ENCODE measurements at regions not wholly inside any gene's neighbourhood (a gene's known extent, or its start where the extent isn't known, plus 50 kb on each side); places are given as distances from the start of the nearest gene placed in this dataset.

- ChIA-PET POLR2A (no interaction called here), CTCF (interaction anchor here (1.4 kb wide), 1 partner anchor 158 kb away, joined by 5 read pairs; no protein-coding TSS in a partner anchor)
- H3K36me3 Mint-ChIP-seq, result no peaks in the 10 kb centered on the region
- H3K4me1 Mint-ChIP-seq, result peaks cover 34% of the 10 kb centered on the region
- TF ChIP-seq, protein P1, sequence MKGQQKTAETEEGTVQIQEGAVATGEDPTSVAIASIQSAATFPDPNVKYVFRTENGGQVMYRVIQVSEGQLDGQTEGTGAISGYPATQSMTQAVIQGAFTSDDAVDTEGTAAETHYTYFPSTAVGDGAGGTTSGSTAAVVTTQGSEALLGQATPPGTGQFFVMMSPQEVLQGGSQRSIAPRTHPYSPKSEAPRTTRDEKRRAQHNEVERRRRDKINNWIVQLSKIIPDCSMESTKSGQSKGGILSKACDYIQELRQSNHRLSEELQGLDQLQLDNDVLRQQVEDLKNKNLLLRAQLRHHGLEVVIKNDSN (CRISPR knock-in tag; IDR thresholded peaks at IDR 0.05), result no peak
- TF ChIP-seq, protein P2, sequence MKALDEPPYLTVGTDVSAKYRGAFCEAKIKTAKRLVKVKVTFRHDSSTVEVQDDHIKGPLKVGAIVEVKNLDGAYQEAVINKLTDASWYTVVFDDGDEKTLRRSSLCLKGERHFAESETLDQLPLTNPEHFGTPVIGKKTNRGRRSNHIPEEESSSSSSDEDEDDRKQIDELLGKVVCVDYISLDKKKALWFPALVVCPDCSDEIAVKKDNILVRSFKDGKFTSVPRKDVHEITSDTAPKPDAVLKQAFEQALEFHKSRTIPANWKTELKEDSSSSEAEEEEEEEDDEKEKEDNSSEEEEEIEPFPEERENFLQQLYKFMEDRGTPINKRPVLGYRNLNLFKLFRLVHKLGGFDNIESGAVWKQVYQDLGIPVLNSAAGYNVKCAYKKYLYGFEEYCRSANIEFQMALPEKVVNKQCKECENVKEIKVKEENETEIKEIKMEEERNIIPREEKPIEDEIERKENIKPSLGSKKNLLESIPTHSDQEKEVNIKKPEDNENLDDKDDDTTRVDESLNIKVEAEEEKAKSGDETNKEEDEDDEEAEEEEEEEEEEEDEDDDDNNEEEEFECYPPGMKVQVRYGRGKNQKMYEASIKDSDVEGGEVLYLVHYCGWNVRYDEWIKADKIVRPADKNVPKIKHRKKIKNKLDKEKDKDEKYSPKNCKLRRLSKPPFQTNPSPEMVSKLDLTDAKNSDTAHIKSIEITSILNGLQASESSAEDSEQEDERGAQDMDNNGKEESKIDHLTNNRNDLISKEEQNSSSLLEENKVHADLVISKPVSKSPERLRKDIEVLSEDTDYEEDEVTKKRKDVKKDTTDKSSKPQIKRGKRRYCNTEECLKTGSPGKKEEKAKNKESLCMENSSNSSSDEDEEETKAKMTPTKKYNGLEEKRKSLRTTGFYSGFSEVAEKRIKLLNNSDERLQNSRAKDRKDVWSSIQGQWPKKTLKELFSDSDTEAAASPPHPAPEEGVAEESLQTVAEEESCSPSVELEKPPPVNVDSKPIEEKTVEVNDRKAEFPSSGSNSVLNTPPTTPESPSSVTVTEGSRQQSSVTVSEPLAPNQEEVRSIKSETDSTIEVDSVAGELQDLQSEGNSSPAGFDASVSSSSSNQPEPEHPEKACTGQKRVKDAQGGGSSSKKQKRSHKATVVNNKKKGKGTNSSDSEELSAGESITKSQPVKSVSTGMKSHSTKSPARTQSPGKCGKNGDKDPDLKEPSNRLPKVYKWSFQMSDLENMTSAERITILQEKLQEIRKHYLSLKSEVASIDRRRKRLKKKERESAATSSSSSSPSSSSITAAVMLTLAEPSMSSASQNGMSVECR (CRISPR knock-in tag; IDR thresholded peaks at IDR 0.05; ENCODE audit: borderline replicate concordance), result no peak
- DNase-seq (ENCODE audit: low spot score) (no peak), ATAC-seq (0 out of 2 replicates have a peak, but pooled peaks have one; percentile 26)
- H3K4me3 Mint-ChIP-seq, result no peak overlapping the region
- H3K27ac Mint-ChIP-seq, result no peak overlapping the region
- no peaks in the 10 kb centered on the region for H3K27me3 Mint-ChIP-seq (ENCODE audit: low read depth)
- no peaks in the 10 kb centered on the region for H3K9me3 Mint-ChIP-seq
These were observed 419.5 kb upstream of the C2CD4B start for GRCh38 chr15:62584301-62585235.

GRCh38 chr15:62588938-62589670 lies 424.0 kb upstream of the C2CD4B start:
- no peak overlapping the region for H3K4me3 Mint-ChIP-seq
- ChIA-PET CTCF (no interaction called here), POLR2A (no interaction called here)
- no peaks in the 10 kb centered on the region for H3K27me3 Mint-ChIP-seq (ENCODE audit: low read depth)
- no peaks in the 10 kb centered on the region for H3K9me3 Mint-ChIP-seq
- DNase-seq (ENCODE audit: low spot score) (no peak), ATAC-seq (no peak)
- 0 out of 2 replicates have a peak overlapping the region, but pooled peaks have one; percentile 59 for H3K27ac Mint-ChIP-seq
- H3K36me3 Mint-ChIP-seq, result no peaks in the 10 kb centered on the region
- no peak for TF ChIP-seq ZMAT4 (CRISPR knock-in tag; IDR thresholded peaks at IDR 0.05)
- TF ChIP-seq ZNF232 (CRISPR knock-in tag; IDR thresholded peaks at IDR 0.05), result no peak
- TF ChIP-seq PRRX2 (CRISPR knock-in tag; IDR thresholded peaks at IDR 0.05), result no peak
- TF ChIP-seq ATF1 (CRISPR knock-in tag; IDR thresholded peaks at IDR 0.05), result no peak
- TF ChIP-seq, protein P3, sequence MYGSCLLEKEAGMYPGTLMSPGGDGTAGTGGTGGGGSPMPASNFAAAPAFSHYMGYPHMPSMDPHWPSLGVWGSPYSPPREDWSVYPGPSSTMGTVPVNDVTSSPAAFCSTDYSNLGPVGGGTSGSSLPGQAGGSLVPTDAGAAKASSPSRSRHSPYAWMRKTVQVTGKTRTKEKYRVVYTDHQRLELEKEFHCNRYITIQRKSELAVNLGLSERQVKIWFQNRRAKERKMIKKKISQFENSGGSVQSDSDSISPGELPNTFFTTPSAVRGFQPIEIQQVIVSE (CRISPR knock-in tag; IDR thresholded peaks at IDR 0.05; ENCODE audit: borderline replicate concordance), result no peak
- TF ChIP-seq ZBTB43 (CRISPR knock-in tag; IDR thresholded peaks at IDR 0.05), result no peak
- no peak for TF ChIP-seq ZNF512 (CRISPR knock-in tag; IDR thresholded peaks at IDR 0.05; ENCODE audit: borderline replicate concordance)
- TF ChIP-seq, protein P4, sequence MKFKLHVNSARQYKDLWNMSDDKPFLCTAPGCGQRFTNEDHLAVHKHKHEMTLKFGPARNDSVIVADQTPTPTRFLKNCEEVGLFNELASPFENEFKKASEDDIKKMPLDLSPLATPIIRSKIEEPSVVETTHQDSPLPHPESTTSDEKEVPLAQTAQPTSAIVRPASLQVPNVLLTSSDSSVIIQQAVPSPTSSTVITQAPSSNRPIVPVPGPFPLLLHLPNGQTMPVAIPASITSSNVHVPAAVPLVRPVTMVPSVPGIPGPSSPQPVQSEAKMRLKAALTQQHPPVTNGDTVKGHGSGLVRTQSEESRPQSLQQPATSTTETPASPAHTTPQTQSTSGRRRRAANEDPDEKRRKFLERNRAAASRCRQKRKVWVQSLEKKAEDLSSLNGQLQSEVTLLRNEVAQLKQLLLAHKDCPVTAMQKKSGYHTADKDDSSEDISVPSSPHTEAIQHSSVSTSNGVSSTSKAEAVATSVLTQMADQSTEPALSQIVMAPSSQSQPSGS (CRISPR knock-in tag; IDR thresholded peaks at IDR 0.05; ENCODE audit: borderline replicate concordance, low read depth), result no peak
- no peak for TF ChIP-seq AFF4 (CRISPR knock-in tag; IDR thresholded peaks at IDR 0.05; ENCODE audit: borderline replicate concordance)
- no peak for TF ChIP-seq KAT7 (CRISPR knock-in tag; IDR thresholded peaks at IDR 0.05; ENCODE audit: borderline replicate concordance)
- no peak for TF ChIP-seq ZNF219 (CRISPR knock-in tag; IDR thresholded peaks at IDR 0.05; ENCODE audit: borderline replicate concordance)
- no peak for TF ChIP-seq SMAD4 (CRISPR knock-in tag; IDR thresholded peaks at IDR 0.05)
- H3K4me1 Mint-ChIP-seq, result peaks cover 24% of the 10 kb centered on the region
